MCF 10A (cell line): ENCODE measurements at regions not wholly inside any gene's neighbourhood (a gene's known extent, or its start where the extent isn't known, plus 50 kb on each side); places are given as distances from the start of the nearest gene placed in this dataset.

Source experiments
- BruUV-seq: library from RNA; stranded (reverse); fragments of 400-500 nt; replicated peaks from 2 replicates; lab custom pipeline; 2021; lab: Mats Ljungman, UMichigan
- CTCF ChIA-PET: fragments of 300-600 bp; sonication (Branson Sonifier 250); formaldehyde crosslinking; extraction: SDS; loops from one replicate; lab custom pipeline; 2021; ENCODE audit warnings: antibody characterized with exemption, inconsistent platforms; lab: Yijun Ruan, JAX
- POLR2A ChIA-PET: fragments of 300-600, 350-650 bp; sonication (Branson Sonifier 250); formaldehyde crosslinking; extraction: SDS; loops from one replicate; lab custom pipeline; 2020; ENCODE audit warnings: antibody characterized with exemption, inconsistent platforms; lab: Yijun Ruan, JAX
- DNase-seq: peaks from one replicate; pipeline ENCODE4 v3.0.0-alpha.2; 2018; ENCODE audit not compliant: unreplicated experiment
- H3K27ac Mint-ChIP-seq: one replicate; pipeline ENCODE4 v1.8.0; 2022; ENCODE audit warnings: mild to moderate bottlenecking, low read depth, mixed read lengths; ENCODE audit not compliant: unreplicated experiment
- H3K27me3 Mint-ChIP-seq: one replicate; pipeline ENCODE4 v1.8.0; 2022; ENCODE audit warnings: mixed read lengths; ENCODE audit not compliant: insufficient read depth, unreplicated experiment
- H3K36me3 Mint-ChIP-seq: one replicate; pipeline ENCODE4 v1.8.0; 2022; ENCODE audit warnings: mild to moderate bottlenecking, moderate library complexity, mixed read lengths; ENCODE audit not compliant: insufficient read depth, unreplicated experiment
- H3K4me1 Mint-ChIP-seq: one replicate; pipeline ENCODE4 v1.8.0; 2022; ENCODE audit warnings: mixed read lengths; ENCODE audit not compliant: insufficient read depth, unreplicated experiment
- H3K4me3 Mint-ChIP-seq: one replicate; pipeline ENCODE4 v1.8.0; 2022; ENCODE audit warnings: mild to moderate bottlenecking, moderate library complexity, mixed read lengths; ENCODE audit not compliant: unreplicated experiment
- H3K9me3 Mint-ChIP-seq: one replicate; pipeline ENCODE4 v1.8.0; 2022; ENCODE audit warnings: mixed read lengths; ENCODE audit not compliant: unreplicated experiment
- intact Hi-C: fragments of 100-400 bp; cut with micrococcal nuclease; formaldehyde crosslinking; loops from 2 replicates; pipeline ENCODE4 v1.14.1; 2022
- TF ChIP-seq, protein P1 (sequence below): fragments of 200-600 bp; IDR thresholded peaks from one replicate; pipeline ENCODE4 v1.8.0; 2022; ENCODE audit warnings: antibody characterized with exemption, mild to moderate bottlenecking; ENCODE audit not compliant: unreplicated experiment

DNA sequence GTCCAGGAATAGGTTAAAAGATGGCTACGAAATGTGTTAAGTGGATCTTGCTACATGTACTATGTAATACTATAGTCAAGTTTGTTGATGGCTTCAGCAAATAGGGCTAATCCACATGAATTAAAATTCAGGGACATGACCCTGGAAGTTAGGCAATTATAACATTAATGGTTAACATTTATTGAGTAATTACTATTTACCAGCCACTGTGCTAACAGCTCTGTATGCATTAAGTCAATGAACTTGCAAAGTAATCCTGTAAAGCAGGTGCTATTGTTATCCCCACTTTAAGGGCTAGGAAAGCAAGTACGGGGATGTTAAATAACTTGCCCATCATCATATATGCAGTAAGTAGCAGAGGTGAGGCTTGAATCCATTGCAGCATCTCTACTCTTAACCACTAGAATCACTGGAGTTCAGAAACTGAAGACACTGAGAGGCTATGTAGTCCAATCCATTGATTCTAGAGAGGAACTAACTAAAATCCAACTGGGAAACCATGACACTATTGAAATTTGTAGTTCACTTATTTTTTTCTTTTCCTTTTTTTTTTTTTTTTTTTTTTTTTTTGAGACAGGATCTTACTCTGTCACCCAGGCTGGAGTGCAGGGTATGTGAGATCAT lies 77.5 kb upstream of the SPINK5 start:
- no peak overlapping the region for H3K4me3 Mint-ChIP-seq
- H3K4me1 Mint-ChIP-seq: peaks cover 13% of the 10 kb centered on the region
- intact Hi-C loops: no loop called here
- H3K9me3 Mint-ChIP-seq: no peaks in the 10 kb centered on the region
- DNase-seq: no peak
- TF ChIP-seq, protein P1, sequence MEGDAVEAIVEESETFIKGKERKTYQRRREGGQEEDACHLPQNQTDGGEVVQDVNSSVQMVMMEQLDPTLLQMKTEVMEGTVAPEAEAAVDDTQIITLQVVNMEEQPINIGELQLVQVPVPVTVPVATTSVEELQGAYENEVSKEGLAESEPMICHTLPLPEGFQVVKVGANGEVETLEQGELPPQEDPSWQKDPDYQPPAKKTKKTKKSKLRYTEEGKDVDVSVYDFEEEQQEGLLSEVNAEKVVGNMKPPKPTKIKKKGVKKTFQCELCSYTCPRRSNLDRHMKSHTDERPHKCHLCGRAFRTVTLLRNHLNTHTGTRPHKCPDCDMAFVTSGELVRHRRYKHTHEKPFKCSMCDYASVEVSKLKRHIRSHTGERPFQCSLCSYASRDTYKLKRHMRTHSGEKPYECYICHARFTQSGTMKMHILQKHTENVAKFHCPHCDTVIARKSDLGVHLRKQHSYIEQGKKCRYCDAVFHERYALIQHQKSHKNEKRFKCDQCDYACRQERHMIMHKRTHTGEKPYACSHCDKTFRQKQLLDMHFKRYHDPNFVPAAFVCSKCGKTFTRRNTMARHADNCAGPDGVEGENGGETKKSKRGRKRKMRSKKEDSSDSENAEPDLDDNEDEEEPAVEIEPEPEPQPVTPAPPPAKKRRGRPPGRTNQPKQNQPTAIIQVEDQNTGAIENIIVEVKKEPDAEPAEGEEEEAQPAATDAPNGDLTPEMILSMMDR: no peak
- ChIA-PET POLR2A (interaction anchor here (1.0 to 1.5 kb wide), 2 partner anchors 11 to 30 kb away, joined by 3 to 4 read pairs; no protein-coding TSS in a partner anchor), CTCF (interaction anchor here (0.6 to 1.0 kb wide), 2 partner anchors 14 to 16 kb away, joined by 4 to 5 read pairs; no protein-coding TSS in a partner anchor)
- no TSS peak for BruUV-seq
- H3K36me3 Mint-ChIP-seq: no peaks in the 10 kb centered on the region
- no peaks in the 10 kb centered on the region for H3K27me3 Mint-ChIP-seq
- no peak overlapping the region for H3K27ac Mint-ChIP-seq

DNA sequence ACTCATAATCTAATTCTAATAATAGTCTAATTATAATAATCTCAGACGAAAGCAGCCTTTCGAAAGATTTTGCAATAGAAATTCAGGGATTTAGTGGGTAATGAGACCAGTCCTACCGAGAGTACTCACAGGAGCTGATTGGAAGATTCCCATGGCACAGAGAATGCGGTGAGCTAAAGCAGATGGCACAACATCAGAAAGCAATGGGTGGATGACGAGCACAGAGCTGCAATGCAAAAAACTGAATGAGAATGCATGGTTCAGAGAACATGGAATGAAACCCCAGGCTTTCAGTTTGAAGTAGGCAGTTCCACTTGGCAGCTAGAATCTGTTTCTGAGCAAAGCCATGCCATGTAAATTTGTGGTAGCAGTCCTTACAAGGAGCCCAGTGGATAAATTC lies 78.2 kb upstream of the SPINK5 start:
- H3K36me3 Mint-ChIP-seq: no peaks in the 10 kb centered on the region
- ChIA-PET CTCF (interaction anchor here (1.0 kb wide), 1 partner anchor 13 kb away, joined by 4 read pairs; no protein-coding TSS in a partner anchor), POLR2A (interaction anchor here (1.0 to 1.5 kb wide), 2 partner anchors 10 to 30 kb away, joined by 3 to 4 read pairs; no protein-coding TSS in a partner anchor)
- intact Hi-C loops: no loop called here
- no peak overlapping the region for H3K27ac Mint-ChIP-seq
- DNase-seq: no peak
- no peaks in the 10 kb centered on the region for H3K27me3 Mint-ChIP-seq
- H3K9me3 Mint-ChIP-seq: no peaks in the 10 kb centered on the region
- no peak overlapping the region for H3K4me3 Mint-ChIP-seq
- TF ChIP-seq, protein P1: no peak
- no TSS peak for BruUV-seq
- H3K4me1 Mint-ChIP-seq: peaks cover 13% of the 10 kb centered on the region

DNA sequence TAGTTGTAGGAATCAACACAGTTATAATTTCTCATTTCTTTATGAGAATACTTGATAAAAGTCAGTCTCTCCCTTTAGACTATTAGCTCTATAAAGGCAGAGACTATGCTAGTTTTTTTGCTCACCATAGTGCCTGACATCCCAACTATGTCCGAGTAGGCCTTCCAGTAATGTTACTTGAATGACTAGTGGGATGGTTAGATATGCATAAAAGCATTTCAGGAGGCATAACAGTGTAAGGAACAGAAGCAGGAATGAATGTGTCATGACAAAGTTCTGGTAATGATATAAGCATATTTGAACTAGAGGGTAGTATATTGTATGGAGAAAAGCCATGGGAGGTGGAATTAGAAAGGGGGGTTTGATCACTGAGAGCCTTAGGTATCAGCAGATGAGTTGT lies 77.4 kb upstream of the C5orf46 start:
- intact Hi-C loops: no loop called here
- no peaks in the 10 kb centered on the region for H3K36me3 Mint-ChIP-seq
- H3K4me3 Mint-ChIP-seq: no peak overlapping the region
- H3K27me3 Mint-ChIP-seq: no peaks in the 10 kb centered on the region
- H3K4me1 Mint-ChIP-seq: no peaks in the 10 kb centered on the region
- ChIA-PET POLR2A (no interaction called here), CTCF (no interaction called here)
- peaks cover 2% of the 10 kb centered on the region for H3K9me3 Mint-ChIP-seq
- no peak overlapping the region for H3K27ac Mint-ChIP-seq
- TF ChIP-seq, protein P1: no peak
- no peak for DNase-seq
- no TSS peak for BruUV-seq

DNA sequence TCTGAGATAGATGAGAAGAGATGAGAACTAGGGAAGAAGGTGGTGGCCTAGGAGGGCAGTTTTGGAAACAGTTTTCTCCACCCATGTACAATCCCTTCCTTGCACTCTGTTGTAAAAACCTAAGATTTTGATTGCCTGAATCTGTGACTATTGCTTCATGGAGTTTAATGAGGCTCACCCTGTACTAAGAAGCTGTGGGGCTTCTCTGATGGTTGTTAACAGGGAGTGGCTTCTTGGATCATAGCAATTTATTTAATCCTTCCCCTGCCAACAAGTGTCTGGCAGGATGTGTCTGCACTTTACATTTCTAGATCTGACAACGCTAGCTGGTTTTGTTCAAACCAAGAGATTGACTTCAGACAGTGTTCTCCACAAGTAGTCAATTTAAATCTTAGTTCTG lies 74.7 kb upstream of the C5orf46 start:
- H3K4me1 Mint-ChIP-seq: no peaks in the 10 kb centered on the region
- TF ChIP-seq, protein P1: no peak
- no TSS peak for BruUV-seq
- DNase-seq: no peak
- intact Hi-C loops: no loop called here
- H3K9me3 Mint-ChIP-seq: peaks cover 6% of the 10 kb centered on the region
- CTCF ChIA-PET: interaction anchor here (0.9 to 1.1 kb wide), 2 partner anchors 94 to 158 kb away, joined by 3 to 4 read pairs; no protein-coding TSS in a partner anchor
- no peaks in the 10 kb centered on the region for H3K27me3 Mint-ChIP-seq
- no peak overlapping the region for H3K4me3 Mint-ChIP-seq
- no peak overlapping the region for H3K27ac Mint-ChIP-seq
- no peaks in the 10 kb centered on the region for H3K36me3 Mint-ChIP-seq
- POLR2A ChIA-PET: interaction anchor here (0.7 to 1.7 kb wide), 2 partner anchors 7 to 15 kb away, joined by 3 to 5 read pairs; no protein-coding TSS in a partner anchor
